ENCODE measurements at regions not wholly inside any gene's neighbourhood (a gene's known extent, or its start where the extent isn't known, plus 50 kb on each side); places are given as distances from the start of the nearest gene placed in this dataset.

DNA sequence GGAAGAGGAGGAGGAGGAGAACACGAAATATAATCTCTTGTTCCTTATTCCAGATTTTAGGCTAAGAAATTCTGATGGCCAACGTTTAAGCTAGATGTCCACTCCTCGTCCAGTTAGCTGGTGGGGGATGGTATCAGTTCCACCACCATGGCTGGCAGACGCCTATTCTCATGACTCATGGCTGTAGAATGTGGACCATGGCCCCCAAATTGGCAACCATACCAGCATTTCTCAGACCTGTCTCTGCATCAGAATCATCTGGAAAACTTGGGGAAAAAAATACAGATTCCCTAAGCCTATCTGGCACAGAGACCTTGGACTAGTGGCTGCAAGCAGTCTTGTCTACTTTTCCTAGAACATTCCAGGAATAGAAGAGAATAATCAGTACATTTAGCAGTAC, 267.7 kb upstream of the SIX2 start:
- H3K4me3 ChIP-seq (ENCODE audit: low read length), result no peak overlapping the region
- H3K36me3 ChIP-seq (ENCODE audit: insufficient read depth, low read length), result no peaks in the 10 kb centered on the region
- no peak overlapping the region for H2AFZ ChIP-seq (ENCODE audit: low read depth, low read length)
- H3K27me3 ChIP-seq (ENCODE audit: insufficient read depth, low read length), result peaks cover 4% of the 10 kb centered on the region
- no peaks in the 10 kb centered on the region for H3K9me3 ChIP-seq (ENCODE audit: low read length)
- no peaks in the 10 kb centered on the region for H3K4me1 ChIP-seq (ENCODE audit: insufficient read depth, low read length)

DNA sequence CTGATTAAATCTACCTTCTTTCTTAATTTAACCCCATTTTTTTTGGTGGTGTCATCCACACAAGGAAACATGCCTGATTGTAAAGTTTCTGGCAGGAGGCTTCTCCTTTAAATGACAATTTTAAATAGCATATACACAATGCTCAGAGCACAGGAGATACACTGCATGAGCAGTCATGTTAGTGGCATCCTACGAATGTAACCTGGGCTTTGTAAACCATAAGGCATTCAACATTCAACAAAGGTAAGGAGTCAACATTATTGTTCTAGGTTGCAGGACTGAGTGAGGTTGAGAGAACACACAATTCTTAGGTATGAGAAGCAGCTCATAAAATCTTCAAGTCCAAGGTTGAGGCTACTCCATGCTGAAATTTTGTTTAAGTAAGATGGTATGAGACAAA, 266.6 kb upstream of the SIX2 start:
- Histone ChIP-seq H3K36me3 (ENCODE audit: insufficient read depth, low read length) (no peaks in the 10 kb centered on the region), H3K27me3 (ENCODE audit: insufficient read depth, low read length) (peaks cover 4% of the 10 kb centered on the region), H3K9me3 (ENCODE audit: low read length) (no peaks in the 10 kb centered on the region), H3K4me3 (ENCODE audit: low read length) (no peak overlapping the region), H3K4me1 (ENCODE audit: insufficient read depth, low read length) (no peaks in the 10 kb centered on the region), H2AFZ (ENCODE audit: low read depth, low read length) (no peak overlapping the region)

DNA sequence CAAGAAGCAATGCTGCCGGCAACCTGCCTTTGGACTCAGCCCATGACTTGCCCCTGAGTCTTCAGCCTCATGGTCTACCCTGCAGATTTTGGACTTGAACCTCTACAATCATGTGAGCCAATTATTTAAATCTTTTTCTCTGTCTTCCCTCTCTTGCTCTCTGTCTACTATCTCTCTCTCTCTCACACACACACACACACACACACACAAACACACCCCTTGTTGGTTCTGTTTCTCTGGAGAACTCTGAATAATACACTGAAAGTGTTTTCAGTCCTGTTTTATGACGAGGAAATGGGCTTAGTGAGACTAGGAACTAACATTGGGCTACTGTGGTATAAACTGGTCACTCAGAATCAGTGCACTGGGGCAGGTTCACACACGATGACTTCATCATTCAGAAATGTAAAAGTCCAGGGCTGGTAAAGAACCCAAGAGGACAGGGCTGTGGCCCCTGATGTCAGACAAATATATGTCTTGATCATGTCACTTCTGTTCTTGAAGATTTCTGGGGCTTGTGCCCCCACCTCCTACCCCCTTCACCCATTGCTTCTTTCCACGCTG, 266.1 kb upstream of the SIX2 start:
- Histone ChIP-seq H2AFZ (ENCODE audit: low read depth, low read length) (no peak overlapping the region), H3K4me3 (ENCODE audit: low read length) (no peak overlapping the region), H3K36me3 (ENCODE audit: insufficient read depth, low read length) (no peaks in the 10 kb centered on the region), H3K27me3 (ENCODE audit: insufficient read depth, low read length) (peaks cover 4% of the 10 kb centered on the region), H3K9me3 (ENCODE audit: low read length) (no peaks in the 10 kb centered on the region), H3K4me1 (ENCODE audit: insufficient read depth, low read length) (no peaks in the 10 kb centered on the region)

GRCh38 chr2:45274250-45274926, 265.1 kb upstream of the SIX2 start:
- Histone ChIP-seq H2AFZ (ENCODE audit: low read depth, low read length) (no peak overlapping the region), H3K36me3 (ENCODE audit: insufficient read depth, low read length) (no peaks in the 10 kb centered on the region), H3K4me1 (ENCODE audit: insufficient read depth, low read length) (no peaks in the 10 kb centered on the region), H3K27me3 (ENCODE audit: insufficient read depth, low read length) (peaks cover 5% of the 10 kb centered on the region), H3K4me3 (ENCODE audit: low read length) (no peak overlapping the region), H3K9me3 (ENCODE audit: low read length) (no peaks in the 10 kb centered on the region)

- no peaks in the 10 kb centered on the region for H3K36me3 ChIP-seq (ENCODE audit: insufficient read depth, low read length)
- peaks cover 7% of the 10 kb centered on the region for H3K27me3 ChIP-seq (ENCODE audit: insufficient read depth, low read length)
- no peaks in the 10 kb centered on the region for H3K4me1 ChIP-seq (ENCODE audit: insufficient read depth, low read length)
- no peaks in the 10 kb centered on the region for H3K9me3 ChIP-seq (ENCODE audit: low read length)
- no peak overlapping the region for H3K4me3 ChIP-seq (ENCODE audit: low read length)
- no peak overlapping the region for H2AFZ ChIP-seq (ENCODE audit: low read depth, low read length)
Observed at GRCh38 chr2:45273412-45274249, 264.4 kb upstream of the SIX2 start.

DNA sequence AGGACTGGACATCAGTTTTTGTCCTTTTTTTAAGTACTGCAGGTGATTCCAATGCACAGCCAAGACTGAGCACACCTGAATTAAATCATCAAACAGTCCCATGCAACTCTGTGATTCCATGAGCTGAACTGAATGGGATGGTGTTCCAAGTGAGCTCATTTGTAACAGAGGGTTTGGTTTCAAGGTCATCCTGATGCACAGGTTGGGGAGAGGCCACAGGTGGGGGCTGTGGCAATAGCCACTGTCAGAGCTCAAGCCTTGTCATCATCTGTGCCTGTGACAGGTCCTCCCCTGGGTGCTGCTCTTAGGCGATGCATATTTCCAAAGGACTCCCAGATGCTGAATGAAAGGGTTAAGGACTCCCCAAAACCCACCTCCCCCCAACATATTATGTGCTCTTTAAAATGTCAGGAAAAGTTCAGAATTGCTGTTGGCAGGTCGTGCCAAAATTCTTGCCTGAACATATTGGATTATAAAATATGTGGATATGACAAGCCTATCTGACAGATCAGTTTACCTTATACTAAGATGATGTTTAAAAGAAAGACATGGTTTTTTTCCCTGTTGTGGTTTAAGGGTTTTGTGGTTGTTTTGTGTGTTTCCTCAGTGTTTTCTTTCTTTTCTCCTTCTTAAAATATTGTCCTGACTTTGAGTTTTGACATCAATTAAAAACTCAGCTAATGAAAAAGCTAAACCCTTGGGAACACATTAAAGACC, 263.5 kb upstream of the SIX2 start:
- Histone ChIP-seq H3K4me1 (ENCODE audit: insufficient read depth, low read length) (no peaks in the 10 kb centered on the region), H3K4me3 (ENCODE audit: low read length) (no peak overlapping the region), H3K9me3 (ENCODE audit: low read length) (no peaks in the 10 kb centered on the region), H3K27me3 (ENCODE audit: insufficient read depth, low read length) (peaks cover 7% of the 10 kb centered on the region), H3K36me3 (ENCODE audit: insufficient read depth, low read length) (no peaks in the 10 kb centered on the region), H2AFZ (ENCODE audit: low read depth, low read length) (no peak overlapping the region)

DNA sequence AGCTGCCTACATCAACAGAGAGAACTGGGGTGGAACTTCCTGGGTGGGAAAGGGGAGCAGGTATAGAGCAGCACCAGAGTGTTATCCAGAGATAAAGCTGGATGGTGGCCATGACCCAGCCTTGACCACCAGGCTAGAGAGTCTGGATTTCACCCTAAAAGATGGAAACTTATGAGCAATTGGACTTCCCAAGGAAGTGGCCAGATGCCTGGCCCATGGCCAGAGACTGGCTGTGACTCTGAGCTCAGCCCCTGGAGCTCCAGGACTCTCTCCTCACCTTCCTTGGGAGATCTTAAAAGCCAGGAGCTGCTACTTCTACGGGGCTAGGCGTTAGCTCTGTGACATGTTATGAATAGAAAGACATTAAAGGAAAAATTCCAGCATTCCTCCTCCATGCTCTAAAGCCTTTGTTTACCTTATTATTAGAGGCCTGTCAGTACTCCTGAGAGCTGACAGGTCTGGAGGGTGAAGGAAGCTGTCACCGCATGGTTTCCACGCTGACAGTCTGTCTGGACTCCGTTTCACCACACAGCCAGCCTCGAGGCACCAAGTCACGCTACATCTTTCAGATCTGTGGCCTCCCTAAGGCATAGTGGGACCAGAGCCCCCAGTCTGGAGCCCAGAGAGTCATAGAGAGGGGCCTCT, 260.0 kb upstream of the SIX2 start:
- Histone ChIP-seq H2AFZ (ENCODE audit: low read depth, low read length) (no peak overlapping the region), H3K36me3 (ENCODE audit: insufficient read depth, low read length) (no peaks in the 10 kb centered on the region), H3K9me3 (ENCODE audit: low read length) (no peaks in the 10 kb centered on the region), H3K4me3 (ENCODE audit: low read length) (no peak overlapping the region), H3K27me3 (ENCODE audit: insufficient read depth, low read length) (peaks cover 3% of the 10 kb centered on the region), H3K4me1 (ENCODE audit: insufficient read depth, low read length) (no peaks in the 10 kb centered on the region)

DNA sequence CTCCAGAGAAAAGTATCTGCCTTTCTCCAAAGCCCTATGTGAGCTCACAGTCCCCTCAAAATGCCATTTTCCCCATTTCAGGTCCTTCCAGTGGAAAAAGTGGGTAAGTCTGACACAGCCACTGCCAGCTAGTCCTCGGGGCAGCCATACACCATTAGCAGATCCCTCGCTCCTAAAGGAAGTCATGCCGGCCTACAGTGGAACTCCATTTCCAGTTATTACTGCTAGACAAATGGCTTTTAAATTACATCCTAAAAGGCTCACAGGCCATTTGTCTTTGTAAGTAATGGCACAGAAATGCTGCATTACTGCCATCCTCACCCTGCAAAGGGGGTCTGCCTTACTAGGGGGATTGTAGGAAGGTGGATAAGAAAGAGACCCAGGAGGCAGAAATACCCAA, 259.4 kb upstream of the SIX2 start:
- Histone ChIP-seq H3K4me3 (ENCODE audit: low read length) (no peak overlapping the region), H3K36me3 (ENCODE audit: insufficient read depth, low read length) (no peaks in the 10 kb centered on the region), H3K27me3 (ENCODE audit: insufficient read depth, low read length) (peaks cover 6% of the 10 kb centered on the region), H2AFZ (ENCODE audit: low read depth, low read length) (no peak overlapping the region), H3K9me3 (ENCODE audit: low read length) (no peaks in the 10 kb centered on the region), H3K4me1 (ENCODE audit: insufficient read depth, low read length) (no peaks in the 10 kb centered on the region)

DNA sequence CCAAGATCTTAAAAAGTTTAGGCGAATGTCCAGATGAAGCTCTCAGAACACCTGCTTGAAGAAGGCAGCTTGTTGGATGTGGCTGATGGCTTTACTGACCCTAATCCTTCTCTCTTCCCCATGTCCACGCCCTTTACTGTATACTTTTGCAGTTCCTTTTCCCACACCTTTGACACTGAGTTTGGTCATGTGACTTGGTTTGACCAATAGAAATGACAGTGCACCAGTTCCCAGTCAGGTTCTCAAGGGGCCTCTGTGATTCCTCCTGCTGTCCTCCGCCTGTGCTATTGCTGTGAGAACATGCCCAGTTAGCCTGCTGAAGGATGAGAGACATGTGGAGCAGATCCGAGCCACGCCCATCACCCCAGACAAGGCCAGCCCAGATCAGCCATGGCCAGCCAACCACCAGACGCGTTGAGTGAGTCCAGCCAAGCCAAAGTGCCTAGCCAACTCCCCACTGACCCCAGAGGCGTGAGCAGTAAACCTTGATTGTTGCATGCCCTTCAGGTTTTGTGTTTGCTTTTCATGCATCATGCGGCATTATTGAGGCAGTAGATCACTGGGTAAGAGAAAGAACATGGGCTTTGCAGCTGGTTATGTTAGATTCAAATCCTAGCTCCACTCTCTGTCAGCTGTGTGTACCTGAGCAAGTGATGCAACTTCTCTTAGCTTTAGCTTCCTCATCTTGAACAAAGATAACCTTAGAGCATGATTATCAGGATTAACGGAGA, 258.0 kb upstream of the SIX2 start:
- H2AFZ ChIP-seq (ENCODE audit: low read depth, low read length), result no peak overlapping the region
- no peak overlapping the region for H3K4me3 ChIP-seq (ENCODE audit: low read length)
- no peaks in the 10 kb centered on the region for H3K9me3 ChIP-seq (ENCODE audit: low read length)
- H3K36me3 ChIP-seq (ENCODE audit: insufficient read depth, low read length), result no peaks in the 10 kb centered on the region
- peaks cover 8% of the 10 kb centered on the region for H3K27me3 ChIP-seq (ENCODE audit: insufficient read depth, low read length)
- peaks cover 3% of the 10 kb centered on the region for H3K4me1 ChIP-seq (ENCODE audit: insufficient read depth, low read length)

GRCh38 chr2:45265336-45265735, 256.1 kb upstream of the SIX2 start:
- Histone ChIP-seq H3K27me3 (ENCODE audit: insufficient read depth, low read length) (peaks cover 12% of the 10 kb centered on the region), H3K9me3 (ENCODE audit: low read length) (no peaks in the 10 kb centered on the region), H3K4me1 (ENCODE audit: insufficient read depth, low read length) (peaks cover 3% of the 10 kb centered on the region), H2AFZ (ENCODE audit: low read depth, low read length) (no peak overlapping the region), H3K36me3 (ENCODE audit: insufficient read depth, low read length) (no peaks in the 10 kb centered on the region), H3K4me3 (ENCODE audit: low read length) (no peak overlapping the region)

DNA sequence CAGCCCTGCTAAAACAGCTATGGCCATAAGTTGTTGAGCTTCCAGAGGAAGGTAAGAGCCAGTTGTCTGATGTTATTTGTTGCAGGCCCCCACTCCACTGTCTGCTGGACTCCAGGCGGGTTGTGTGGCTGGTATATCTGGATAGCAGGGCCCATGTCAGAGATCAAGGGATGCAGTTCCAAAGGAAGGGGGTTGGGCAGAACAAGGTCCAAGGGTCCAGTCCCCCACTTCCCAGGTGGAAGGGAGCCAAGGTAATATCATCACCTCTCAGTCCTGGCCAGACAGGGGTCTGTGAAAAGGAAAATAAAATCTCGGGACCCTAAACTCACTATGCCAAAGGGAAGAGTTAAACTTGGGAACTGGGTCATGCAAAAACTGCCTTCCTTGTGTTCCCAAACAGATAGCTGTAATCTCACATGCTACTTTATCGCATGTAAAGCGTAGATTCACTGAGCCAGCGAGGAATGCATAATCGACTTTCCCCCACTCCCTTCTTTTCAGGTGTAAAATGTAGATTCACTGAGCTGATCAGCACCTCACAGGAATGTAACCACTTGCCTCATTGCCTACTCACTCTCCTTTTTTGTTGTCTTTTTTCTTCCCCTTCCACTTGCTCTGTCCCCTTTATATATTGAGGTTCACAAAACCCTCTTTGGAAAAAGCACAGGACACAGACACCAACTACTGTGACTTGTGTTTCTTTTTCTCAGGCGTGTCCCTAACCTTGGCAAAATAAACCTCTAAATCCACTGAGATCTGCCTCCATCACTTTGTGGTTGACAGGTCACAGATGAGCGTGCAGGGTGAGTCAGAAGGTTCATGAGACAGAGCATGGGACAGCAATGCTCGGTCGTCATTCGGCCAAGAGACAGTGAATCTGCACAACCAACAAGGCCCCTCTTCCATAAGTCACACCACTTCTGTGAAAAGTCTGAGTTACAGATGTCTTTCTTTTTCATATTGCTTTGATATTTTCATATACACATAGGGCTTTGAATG, 255.3 kb upstream of the SIX2 start:
- Histone ChIP-seq H3K4me1 (ENCODE audit: insufficient read depth, low read length) (peaks cover 3% of the 10 kb centered on the region), H3K27me3 (ENCODE audit: insufficient read depth, low read length) (peaks cover 17% of the 10 kb centered on the region), H2AFZ (ENCODE audit: low read depth, low read length) (no peak overlapping the region), H3K36me3 (ENCODE audit: insufficient read depth, low read length) (no peaks in the 10 kb centered on the region), H3K9me3 (ENCODE audit: low read length) (no peaks in the 10 kb centered on the region), H3K4me3 (ENCODE audit: low read length) (no peak overlapping the region)
